ENCODE measurements at regions not wholly inside any gene's neighbourhood (a gene's known extent, or its start where the extent isn't known, plus 50 kb on each side); places are given as distances from the start of the nearest gene placed in this dataset.

DNA sequence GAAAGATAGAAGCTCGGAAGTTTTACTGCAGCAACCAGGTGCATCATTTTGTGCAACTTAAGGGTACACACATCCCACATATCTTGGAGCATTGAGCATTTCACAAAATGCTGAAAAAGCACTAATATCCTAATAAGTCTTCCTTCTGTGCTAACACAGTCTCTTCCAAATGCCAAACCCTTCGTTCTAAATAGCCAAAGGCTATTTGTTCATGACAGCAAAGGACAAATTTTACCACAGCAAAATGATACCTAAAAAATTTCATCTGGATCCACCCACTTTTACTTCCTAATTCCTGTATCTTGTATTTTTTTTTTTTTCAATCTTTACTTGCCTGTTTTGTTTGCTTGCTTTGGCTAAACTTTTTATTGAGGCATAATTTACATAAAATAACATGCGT is 435.0 kb downstream of the RND3 start:
- no peak for ATAC-seq
- WGBS, 2 donors: 76 to 85% methylated on average over 3 of the region's 3 CpGs
- intact Hi-C loops (cut with DNase I): no loop called here
- Histone ChIP-seq H3K27ac (no peak overlapping the region), H3K27me3 (no peaks in the 10 kb centered on the region), H3K4me3 (no peak overlapping the region), H3K9me3 (no peaks in the 10 kb centered on the region), H3K36me3 (no peaks in the 10 kb centered on the region), H3K4me1 (no peaks in the 10 kb centered on the region)
- no peak for FAIRE-seq
- TF ChIP-seq, protein P1, sequence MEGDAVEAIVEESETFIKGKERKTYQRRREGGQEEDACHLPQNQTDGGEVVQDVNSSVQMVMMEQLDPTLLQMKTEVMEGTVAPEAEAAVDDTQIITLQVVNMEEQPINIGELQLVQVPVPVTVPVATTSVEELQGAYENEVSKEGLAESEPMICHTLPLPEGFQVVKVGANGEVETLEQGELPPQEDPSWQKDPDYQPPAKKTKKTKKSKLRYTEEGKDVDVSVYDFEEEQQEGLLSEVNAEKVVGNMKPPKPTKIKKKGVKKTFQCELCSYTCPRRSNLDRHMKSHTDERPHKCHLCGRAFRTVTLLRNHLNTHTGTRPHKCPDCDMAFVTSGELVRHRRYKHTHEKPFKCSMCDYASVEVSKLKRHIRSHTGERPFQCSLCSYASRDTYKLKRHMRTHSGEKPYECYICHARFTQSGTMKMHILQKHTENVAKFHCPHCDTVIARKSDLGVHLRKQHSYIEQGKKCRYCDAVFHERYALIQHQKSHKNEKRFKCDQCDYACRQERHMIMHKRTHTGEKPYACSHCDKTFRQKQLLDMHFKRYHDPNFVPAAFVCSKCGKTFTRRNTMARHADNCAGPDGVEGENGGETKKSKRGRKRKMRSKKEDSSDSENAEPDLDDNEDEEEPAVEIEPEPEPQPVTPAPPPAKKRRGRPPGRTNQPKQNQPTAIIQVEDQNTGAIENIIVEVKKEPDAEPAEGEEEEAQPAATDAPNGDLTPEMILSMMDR (IDR thresholded peaks at IDR 0.05): no peak
- DNase-seq: no peak

DNA sequence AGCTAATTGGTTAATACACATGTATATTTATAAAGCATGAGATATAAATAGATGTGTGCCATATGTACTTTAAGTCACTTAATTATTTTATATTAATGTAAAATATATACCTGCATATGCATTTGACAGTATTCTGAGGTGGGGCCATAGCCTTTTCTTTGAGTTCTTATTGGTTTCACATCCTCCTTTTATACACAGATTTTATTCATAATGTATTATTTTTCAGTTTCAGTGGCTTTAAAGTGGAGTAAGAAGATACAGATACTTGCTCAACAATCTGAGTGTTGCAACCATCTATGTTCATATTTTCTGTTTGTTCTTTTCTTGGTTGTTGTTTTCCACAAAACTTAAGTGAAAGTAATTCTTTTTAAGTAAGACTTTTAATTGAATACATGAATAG is 436.5 kb downstream of the RND3 start:
- intact Hi-C loops (cut with DNase I): no loop called here

DNA sequence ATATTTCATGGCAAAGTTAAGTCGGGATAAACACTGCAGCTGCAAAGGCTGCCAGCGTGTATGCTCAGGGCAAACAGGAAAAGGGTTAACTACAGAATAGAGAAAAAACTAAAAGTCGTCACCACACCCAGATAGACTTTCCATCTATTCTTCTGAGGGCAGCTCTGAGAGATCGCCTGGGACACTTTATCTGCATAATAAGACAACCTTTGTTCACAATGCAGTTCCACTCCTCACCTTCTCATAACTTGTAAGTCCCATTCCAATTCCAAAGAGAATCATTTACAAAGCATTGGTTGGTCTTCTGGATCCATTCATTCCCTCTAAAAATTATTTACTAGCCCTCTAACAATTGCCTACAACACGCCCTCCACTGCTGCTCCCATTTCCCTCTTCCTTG is 437.4 kb downstream of the RND3 start:
- no peak overlapping the region for H3K4me3 ChIP-seq
- ATAC-seq (no peak), DNase-seq (no peak), FAIRE-seq (no peak)
- no peak overlapping the region for H3K27ac ChIP-seq
- H3K27me3 ChIP-seq: no peaks in the 10 kb centered on the region
- TF ChIP-seq, protein P1 (IDR thresholded peaks at IDR 0.05): no peak
- no peaks in the 10 kb centered on the region for H3K4me1 ChIP-seq
- H3K36me3 ChIP-seq: no peaks in the 10 kb centered on the region
- WGBS, 2 donors: 78 to 88% methylated on average over 5 of the region's 5 CpGs
- intact Hi-C loops (cut with DNase I): no loop called here
- H3K9me3 ChIP-seq: no peaks in the 10 kb centered on the region

More for the DNA sequence above, 436.5 kb downstream of the RND3 start:
- Histone ChIP-seq H3K4me3 (no peak overlapping the region), H3K27me3 (no peaks in the 10 kb centered on the region), H3K27ac (no peak overlapping the region), H3K9me3 (no peaks in the 10 kb centered on the region), H3K36me3 (no peaks in the 10 kb centered on the region), H3K4me1 (no peaks in the 10 kb centered on the region)
- ATAC-seq (no peak), DNase-seq (no peak), FAIRE-seq (no peak)
- TF ChIP-seq, protein P1 (IDR thresholded peaks at IDR 0.05): no peak

DNA sequence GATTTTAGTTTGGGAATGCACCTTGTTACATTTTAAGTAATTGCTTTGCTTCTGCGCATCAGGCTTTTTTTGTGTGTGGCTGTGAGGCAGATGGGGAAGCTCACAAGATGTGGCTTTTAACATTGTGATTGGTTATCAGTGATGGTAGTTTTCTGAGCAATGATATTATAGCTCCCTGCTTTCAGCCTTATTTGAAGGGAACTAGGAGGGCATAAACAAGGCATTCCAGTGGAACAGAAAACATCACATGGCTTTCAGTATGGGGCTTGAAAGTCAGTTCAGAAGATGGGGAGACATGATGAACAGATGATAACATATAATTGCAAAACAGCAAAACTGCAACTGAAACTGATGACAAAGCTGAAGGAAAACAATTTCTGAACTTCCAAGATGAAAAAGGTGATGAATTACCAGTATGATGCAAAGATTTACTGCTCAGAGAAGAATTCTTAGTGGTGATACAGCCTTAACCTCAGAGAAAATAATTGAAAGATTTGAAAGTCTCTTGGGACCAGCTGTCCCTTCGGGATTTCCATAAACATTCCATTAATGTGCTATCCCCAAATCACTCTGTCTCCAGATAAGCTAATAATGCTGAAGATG is 439.7 kb downstream of the RND3 start:
- FAIRE-seq (no peak), DNase-seq (no peak), ATAC-seq (no peak)
- WGBS, 2 donors: 84 to 85% methylated on average over 2 of the region's 2 CpGs
- intact Hi-C loops (cut with DNase I): no loop called here
- H3K27ac ChIP-seq: no peak overlapping the region
- no peaks in the 10 kb centered on the region for H3K4me1 ChIP-seq
- H3K9me3 ChIP-seq: no peaks in the 10 kb centered on the region
- H3K4me3 ChIP-seq: no peak overlapping the region
- TF ChIP-seq, protein P1 (IDR thresholded peaks at IDR 0.05): no peak
- H3K36me3 ChIP-seq: no peaks in the 10 kb centered on the region
- no peaks in the 10 kb centered on the region for H3K27me3 ChIP-seq

DNA sequence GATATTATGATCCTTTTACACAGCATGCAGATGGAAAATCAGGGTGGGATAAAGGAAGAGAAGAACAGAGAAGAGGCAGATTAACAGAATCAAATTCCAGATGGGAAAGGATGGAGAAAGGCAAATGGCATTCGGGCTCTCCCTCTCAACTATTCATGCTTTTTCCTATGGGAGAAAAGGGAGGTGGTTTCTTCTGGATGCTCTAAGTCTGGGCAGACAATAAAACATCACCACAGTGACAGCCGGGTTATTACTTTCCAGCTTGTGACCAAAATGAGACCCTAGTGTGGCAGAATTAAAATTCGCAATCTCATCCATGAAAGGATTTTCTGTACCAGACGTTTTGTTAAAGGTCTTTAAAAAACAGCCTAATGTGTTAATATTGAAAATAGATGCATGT is 440.7 kb downstream of the RND3 start:
- no peak for DNase-seq
- Histone ChIP-seq H3K27me3 (no peaks in the 10 kb centered on the region), H3K36me3 (no peaks in the 10 kb centered on the region), H3K4me1 (no peaks in the 10 kb centered on the region), H3K4me3 (no peak overlapping the region), H3K27ac (no peak overlapping the region), H3K9me3 (no peaks in the 10 kb centered on the region)
- no peak for ATAC-seq
- WGBS, 2 donors: 73 to 85% methylated on average over 4 of the region's 4 CpGs
- no peak for FAIRE-seq
- TF ChIP-seq, protein P1 (IDR thresholded peaks at IDR 0.05): no peak
- intact Hi-C loops (cut with DNase I): no loop called here
